Activated T-cell treated with anti-CD3 and anti-CD28 coated beads for 4 hours (primary cell): ENCODE measurements at regions not wholly inside any gene's neighbourhood (a gene's known extent, or its start where the extent isn't known, plus 50 kb on each side); places are given as distances from the start of the nearest gene placed in this dataset.

Experiments used
- DNase-seq: peaks from one replicate; pipeline ENCODE4 v3.0.0-alpha.2; 2020

DNA sequence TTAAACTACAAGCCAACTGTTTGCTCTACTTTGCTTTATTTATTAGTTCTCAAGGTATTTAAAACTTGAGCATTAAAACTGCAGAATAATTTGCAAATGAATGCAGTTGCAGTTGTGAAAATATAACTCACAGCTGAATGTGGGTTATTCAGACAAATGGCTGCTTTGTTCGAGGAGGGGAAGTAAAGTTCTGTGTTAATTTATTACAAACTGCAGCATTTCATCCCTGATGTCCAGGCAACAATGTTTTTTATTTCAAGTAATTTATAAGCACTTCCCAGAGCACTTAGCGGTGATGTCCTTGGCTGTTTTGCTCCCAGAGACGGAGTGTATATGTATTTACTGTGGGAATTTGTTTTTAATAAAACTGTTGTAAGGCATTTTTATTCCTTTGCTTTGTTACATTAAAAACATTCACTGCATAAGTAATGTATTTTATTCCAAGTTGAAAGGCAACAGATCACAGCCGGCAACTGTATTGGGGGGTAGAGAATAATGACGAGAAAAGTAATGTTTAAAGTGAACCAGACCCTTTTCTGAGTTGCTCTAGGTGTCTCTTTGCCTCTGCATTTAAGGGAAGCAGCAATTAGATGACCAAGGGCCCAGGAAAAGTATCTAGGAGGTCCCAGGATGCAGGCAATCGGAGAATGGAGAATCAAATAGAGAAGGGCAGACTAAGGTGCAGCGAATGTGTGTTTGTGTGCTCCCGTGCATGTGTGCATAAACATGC, 291.2 kb upstream of the SALL1 start:
- no peak for DNase-seq

DNA sequence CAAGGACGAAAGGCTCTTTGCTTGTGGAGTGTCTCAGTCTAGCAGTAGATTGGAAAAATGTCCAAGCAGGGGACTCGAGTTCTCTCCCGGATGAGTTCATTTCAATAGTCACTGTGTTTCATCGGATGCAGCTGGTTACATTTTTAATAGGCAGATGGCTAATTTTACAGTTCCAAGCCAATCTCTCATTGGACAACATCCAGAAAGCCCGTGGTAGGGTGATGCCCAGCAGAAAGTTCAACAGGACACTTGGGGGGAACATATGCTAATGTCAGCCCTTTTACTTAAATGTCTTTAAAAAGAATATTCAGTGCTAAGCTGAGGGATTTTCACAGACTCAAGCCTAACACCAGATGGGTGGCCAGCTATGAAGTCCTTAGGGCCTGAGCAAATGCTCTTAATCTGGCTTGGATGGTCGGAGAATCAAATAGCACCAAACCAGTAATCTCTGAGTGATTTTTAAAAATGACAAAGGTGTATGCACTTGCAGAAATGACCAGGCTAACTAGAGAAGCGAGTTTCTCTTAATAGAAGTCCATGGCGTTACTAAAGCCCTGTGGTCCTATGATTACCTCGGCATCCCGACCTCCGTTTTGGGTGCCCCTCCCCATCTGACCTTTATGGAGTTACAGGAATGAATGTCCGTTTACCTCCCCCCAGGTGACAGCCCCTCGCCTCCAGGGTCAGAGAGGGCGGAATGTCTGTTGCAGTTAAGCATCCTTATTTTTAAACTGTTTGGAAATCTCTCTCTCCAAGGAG, 289.2 kb upstream of the SALL1 start:
- DNase-seq: no peak

DNA sequence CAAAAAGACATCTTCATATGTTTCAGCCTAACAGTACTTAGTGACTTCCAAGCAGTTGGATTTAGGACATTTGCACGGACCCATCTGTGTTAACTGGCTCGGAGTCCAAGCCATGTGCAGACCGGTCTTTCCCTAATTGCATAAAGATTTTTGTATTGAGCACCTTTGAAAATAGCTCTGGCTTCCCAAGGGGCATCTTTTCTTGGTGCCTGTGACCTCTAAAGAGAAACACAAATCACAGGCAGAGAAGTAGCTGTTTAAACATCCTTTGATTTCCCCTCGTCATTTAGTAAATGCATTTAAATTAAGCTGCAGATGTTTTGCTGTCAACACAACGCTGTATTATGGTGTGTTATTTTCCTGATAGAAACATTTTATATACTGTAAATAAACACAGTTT, 288.2 kb upstream of the SALL1 start:
- DNase-seq: no peak

DNA sequence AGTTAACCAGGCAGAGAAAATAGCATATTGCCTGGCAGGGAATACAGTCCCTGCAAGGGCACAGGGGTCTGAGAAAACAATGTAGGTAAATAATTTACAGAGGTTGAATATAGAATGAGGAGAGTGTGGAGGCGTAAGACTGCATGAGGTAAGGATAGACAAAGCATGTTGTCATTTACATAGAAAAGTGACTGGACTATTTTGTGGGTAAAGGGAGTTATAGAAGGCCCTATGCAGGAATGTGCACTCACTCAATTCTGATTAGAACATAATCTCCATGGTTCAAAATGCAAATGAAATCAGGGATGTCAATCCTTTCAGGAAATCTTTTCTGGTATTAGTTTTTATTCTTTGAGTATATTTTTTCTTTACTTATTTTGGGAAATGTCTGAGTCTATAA, 285.7 kb upstream of the SALL1 start:
- no peak for DNase-seq

DNA sequence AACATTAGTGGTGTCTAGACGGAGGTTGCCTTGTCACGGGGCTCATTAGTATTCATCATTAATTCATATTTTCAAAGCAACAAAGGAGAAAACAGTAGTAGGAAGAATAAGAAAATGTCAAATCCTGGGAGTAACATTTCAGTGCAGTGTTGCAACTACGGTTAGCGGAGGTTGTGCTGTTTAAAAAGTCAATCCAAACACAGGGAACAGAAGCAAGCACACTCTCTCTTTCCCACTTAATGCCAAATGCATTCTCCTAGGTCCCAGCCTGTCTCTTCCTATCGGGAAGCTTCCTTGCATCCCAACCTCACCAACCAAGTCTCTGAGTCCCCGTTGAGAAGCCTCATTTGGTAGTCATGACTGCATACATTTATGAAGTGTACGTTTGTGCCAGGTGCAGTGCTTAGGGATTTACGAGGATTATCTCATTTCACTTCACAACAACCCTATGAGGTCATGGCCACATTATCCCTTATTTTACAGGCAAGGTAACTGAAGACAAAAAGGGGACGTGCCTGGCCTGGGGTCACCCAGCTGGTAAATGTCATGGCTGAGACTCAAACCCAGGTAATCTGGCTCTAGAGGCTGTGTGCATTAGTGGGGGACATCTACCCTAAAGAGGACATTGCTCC, 283.6 kb upstream of the SALL1 start:
- DNase-seq: no peak

DNA sequence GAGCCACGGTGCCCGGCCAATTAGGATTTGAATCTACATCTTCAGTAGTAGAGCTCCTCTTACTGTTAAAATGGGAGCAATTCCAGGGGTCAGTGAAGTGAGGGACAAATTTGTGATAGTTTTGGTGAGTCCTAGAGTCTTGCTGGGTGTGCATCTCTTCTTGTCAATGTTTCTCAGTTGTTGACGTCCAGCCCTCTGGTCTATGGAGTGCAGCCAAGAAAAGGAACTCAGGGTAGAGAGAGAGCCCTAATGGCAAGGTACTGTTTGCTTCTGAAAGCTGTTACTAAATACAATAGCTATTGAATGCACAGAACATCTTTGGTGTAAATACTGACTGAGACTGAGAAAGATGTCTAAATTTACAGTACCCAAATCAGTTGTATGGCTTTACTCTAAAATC, 282.5 kb upstream of the SALL1 start:
- no peak for DNase-seq

DNA sequence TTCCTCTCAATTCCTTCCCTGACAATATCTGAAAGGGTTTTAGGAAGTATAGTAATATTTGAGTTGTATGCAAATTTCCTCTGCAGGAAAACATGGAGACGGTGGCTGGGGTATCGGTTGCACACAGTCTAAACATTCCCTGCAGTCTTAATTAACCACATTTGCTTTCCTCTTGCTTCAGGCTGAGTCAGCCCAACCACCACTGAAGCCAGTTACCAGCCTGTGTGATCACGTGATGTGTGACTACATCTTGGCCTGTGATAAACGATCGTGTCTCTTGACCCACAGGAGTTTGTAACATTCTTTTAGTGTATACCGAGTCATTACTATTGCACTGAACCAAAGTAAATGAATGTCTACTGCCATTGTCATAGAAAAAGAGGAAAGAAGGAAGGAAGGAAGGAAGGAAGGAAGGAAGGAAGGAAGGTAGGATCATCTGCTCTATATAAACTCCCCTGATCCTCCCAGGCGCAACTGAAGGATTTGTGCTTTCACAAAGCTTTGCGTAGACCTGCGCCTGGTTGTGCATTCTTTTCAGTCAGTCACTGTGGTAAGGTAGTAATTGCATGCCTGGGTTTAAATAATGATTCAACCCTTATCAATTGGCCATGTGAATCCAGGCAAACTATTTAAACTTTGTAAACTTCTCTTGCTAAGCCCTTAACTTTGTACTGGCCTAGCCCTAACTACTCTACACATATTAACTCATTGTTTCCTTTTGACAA, 280.6 kb upstream of the SALL1 start:
- no peak for DNase-seq

DNA sequence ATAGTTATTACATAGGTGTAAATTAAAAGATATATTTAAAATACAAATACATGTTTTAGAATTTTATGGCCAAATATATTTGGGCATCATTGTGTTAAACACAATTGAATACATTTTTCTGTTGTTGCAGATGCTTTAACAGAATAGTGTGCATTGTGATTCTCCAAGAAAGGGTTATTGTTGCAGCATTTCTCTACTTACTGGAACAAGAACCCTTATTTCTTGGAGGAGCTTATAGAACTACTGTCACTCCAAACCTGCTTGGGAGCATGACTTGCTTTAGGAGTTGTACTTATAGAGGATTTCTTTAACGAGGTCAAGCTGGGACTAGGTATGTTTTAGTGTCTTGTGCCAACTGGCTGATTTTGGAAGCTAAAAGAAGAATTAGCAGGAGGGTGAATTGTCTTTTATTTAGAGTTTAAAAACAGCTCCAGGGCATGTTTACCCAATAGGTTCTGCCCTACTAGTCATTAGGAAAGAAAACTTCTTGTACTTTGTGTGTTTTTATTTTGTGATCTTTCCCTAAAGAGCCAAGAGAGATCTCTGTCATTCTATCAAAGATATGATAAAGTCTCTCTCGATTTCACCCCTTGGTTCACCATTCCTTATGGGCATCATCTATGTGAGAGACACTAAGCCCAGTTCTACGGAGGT, 279.8 kb upstream of the SALL1 start:
- no peak for DNase-seq

DNA sequence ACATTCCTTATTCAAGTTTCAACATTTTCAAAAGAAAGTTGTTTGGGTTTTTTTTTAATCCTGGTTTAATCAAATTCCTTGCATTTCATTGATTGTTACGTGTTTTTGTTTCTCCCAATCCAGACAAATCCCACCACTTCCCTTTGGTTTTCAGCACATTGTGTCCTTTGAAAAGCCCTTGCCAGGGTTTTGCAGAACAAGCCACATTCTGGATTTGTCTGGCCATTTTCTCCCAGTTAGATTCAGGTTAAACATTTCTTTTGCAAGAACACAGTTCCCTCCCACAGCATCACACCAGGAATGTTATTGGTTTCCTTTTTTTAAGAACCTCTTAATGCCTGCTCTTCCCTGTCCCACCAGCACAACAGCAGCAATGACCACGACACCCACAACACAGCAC, 278.0 kb upstream of the SALL1 start:
- DNase-seq: no peak

DNA sequence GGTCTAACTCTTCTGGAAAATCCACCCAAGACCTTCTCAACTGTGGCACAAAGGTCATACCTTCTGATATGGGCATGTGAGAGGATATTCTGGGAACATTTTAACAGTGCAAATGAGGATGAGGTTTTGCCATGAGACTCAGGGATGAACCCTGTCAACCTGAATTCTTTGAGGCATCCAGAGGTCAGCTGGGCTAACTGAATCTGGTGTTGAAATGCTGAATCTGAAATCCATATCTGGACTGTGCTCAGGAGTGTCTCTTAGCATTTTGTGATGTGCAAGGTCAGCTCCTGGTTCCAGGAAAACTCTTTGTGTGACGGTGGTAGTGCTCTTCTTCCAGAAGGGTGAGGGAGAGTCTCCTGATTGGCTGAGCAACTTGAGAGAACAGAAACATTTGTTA, 276.0 kb upstream of the SALL1 start:
- DNase-seq: no peak

DNA sequence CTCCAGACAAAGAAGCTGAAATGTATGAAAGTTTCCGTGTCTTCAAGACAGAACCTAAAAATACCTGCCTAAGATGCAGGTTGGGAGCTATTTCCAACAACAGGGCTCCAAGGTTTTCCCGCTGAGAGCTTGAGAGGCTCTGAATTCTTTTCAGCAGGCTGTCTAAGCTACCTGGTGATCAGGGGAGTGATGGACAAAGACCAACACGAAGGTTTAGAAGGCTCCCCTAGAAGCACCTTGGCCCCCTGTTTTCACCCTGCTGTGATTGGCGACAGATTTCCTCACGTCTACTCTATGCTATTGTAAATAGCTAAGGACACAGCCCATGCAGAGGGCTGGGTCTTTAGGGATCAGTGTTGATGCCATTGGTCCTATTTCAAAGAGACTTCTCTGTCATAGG, 275.2 kb upstream of the SALL1 start:
- DNase-seq: no peak

DNA sequence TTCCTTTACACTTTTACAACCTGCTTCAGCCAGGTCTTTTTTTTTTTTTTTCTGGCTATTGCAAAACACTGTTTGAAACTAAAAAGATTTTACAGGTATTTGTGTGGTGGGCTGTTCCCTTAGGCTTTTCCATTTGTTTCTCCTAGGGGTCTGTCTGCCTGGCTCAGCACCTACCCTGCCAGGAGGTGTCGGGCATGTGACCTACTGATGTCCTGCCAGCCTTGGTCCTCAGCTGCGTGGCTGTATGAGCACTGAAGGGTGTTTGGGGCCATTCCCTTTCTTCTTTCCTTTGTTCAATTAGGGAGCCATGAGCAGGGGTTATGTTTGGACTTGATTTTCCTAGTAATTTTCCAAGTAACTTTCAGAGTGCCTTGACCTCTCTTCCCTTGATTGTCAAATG, 269.2 kb upstream of the SALL1 start:
- no peak for DNase-seq

DNA sequence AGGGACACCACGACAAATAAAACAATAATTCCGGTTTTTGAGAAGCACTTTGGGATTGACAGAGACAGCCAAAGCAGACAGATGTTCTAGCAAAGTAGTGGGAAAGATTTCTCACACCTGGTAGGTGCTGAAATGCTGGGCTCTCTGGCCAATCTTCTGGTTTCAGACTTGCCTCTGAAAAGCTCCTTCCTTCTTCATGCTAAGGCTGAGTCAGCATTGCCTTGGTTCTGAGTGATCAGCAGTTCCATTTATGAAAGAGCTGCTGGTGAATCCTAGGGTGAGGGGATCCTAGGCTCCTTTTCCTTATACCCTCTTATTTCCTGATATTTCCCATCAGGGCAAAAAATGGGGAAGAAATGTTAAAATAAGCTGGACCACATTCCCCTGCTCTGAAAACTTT, 268.7 kb upstream of the SALL1 start:
- no peak for DNase-seq

DNA sequence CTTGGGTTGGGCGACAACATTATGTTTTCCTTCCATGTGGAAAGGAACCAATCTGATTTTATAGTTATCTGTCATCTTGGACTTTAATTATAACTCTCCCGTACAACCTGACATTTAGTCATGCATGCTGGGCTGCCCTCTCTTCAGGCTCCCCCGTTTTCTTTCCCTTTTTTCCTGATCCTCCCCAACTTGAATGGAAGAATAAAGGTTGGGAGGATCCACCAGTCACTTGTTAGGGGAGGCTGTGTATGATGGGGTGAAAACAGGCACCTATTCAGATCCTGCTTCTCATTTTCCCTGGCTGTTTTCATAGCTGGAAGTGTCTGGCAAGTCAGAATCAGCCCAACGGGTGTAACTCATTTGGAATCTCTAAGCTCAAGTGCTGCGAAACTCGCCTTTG, 267.2 kb upstream of the SALL1 start:
- DNase-seq: no peak

DNA sequence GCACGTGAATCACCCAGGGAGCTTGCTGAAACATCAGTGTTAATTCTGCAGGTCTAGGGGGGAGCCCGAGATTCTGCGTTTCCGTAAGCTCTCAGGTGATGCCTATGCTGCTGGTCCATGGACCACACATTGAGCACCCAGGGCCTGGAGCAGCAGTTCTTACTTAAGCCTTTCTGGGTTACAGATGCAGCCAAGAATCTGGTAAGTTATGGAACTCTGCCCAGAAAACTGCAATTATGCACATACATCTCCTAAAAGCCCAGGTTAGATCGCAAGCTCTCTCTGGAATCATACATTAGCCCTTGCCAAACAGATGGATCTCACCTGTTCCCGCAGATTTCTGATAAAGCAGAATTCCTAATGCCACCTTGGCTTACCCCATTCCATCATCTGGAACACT, 265.9 kb upstream of the SALL1 start:
- no peak for DNase-seq

DNA sequence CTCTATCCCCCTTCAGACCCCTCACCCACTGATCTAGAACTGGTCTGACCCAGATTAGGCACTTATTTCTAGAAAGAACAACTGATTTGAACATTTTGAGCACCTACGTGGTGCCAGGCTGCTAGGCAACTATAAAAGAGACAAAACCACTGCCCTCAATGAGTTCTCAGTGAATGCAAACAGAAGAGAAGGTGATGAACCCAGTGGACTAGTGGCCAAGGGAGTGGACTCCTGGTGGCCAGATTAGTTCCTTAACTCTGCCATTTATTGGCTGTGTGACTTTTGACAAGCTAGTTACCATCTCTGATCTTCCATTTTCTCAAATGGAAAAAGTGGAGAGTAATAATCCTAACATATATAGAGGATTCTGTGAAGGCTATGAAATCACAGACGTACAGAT, 259.1 kb upstream of the SALL1 start:
- no peak for DNase-seq

DNA sequence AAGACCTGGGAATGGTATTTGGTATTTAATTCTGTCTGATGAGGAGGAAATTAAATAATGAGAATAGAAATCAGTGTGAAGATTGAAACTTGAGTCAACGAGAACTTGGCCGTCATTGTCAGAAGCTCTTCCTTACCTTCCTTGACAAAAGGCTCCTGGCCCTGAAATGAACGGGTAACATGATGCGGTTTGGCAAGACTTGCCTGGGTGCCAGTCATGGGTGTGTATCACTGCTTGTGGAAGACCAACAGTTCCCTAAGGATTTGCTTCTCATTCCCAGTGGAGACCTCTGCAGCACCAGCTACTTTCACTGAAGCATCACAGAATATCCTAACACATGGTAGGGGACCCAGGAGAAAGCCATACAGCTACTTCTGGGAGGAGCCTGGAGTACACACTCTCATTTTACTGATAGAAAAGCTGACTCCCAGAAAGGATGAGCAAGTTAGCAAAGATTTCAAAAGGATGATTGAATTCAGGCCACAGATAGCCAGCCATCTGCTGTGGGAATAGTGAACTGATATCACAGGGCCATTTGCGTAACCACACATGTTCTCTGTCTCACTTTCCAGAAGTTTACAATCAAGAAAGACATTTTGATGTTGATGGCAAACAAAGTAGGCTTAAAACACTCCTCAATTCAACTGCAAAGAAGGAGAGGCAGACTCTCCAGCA, 258.1 kb upstream of the SALL1 start:
- DNase-seq: no peak

DNA sequence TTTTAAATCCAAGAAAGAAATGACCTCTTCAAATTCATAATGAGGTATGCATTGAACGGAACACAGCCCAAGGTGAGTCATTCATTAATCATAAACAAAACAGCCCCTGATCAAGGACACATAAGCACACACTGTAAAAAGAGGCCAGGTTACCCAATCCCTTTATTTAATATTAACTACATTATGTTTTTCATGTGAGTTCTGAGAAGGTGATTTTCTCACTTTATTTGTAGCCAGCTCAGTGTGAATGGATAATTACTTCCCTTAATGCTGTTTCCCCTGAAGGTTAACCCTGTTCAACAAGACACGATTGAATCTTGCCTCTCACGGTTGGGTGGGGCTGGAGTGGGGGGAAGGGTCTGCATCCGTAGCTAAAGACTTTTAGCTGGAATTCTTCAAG, 257.3 kb upstream of the SALL1 start:
- DNase-seq: no peak

DNA sequence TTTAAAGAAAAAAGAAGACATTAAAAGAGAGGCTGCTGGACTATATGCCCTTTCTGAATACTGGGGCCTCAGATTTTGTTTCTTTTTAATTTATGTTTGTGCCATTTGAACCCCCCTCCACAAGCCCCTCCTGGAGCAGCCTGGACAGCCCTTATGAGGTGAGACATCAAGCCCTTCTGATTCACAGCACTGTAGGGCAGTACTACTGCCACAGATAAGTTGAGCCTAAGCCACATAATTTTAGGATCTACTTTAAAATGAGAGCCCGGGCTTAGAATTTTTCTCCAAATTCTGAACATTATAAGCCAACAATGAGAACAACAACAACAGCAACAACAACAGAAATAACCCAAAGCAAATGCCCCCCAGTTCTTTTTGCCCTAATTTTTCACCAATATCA, 256.9 kb upstream of the SALL1 start:
- DNase-seq: no peak

DNA sequence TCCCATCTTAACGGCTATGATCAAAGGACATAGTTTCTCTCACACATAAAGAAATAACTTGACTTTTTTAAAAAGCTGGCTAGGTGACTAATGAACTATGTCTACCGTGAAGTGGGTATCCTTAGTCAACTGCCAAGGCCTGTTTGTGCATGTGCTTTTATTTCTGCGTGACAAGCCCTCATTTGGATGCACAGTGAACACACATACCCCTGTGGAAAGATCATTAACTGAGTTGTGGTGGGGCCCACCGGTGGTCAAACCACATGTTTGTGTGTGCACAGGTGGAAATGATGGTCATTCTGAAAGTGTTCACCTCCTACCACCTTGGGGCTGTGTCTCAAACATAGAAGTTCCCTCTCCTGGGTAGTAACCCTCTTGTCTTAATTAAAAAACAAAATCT, 256.1 kb upstream of the SALL1 start:
- DNase-seq: no peak

DNA sequence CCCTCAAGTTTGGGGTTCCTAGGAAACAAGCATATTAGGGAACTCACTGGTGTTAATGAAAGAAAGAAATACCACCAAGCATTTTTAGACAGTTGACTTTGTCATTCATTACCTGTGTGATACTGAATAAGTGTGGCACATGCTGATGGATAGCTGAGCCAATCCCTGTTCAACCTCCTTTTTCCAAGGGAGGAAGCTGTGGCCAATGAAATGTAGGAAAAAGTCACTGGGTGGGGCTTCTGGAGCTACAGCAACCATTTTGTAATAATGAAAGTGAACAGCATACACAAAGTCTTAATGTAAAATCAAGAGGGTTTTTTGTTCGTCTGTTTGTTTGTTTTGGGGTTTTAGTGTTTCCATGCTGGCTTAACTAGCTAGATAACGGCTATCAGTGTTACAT, 254.3 kb upstream of the SALL1 start:
- no peak for DNase-seq

DNA sequence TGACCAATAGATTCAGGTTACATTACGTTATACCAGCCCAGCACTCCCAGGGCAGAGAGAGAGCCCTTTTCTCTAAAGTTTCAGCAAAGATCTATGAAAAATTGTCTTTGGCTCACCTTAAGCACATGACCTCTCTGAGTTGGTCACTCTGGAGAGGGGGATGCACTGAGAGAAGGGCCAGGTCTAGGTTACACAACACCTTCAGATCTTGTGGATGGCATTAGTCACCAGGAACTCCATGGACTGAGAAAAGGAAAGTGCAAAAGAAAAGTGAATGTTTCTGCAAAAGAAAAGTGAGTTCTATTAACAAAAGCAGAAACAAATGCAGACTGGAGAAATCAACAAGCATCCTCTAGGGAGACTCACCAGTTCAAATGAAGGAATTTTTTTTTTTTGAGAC, 253.3 kb upstream of the SALL1 start:
- DNase-seq: no peak

DNA sequence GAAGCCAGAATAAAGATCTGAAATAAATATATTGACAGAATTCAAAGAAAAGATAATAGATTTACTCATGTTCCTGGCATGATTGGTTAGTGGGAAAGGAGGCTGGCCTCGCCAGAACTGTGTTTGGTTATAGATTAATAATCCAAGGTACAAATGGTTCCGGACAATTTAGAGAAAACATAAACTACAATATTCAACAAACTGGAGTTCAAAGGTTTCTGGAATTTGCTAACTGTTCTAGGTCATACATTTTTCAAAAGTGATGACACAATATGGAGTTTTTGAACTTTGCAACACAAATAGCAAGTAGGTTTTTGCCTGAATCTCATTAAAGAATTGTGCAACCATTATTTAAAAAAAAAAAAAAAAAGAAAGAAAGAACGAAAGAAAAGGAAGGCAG, 251.7 kb upstream of the SALL1 start:
- no peak for DNase-seq
